Skin of body (tissue), 1 donor: ENCODE measurements at regions not wholly inside any gene's neighbourhood (a gene's known extent, or its start where the extent isn't known, plus 50 kb on each side); places are given as distances from the start of the nearest gene placed in this dataset.
A peak's percentile ranks its signal among the peaks of the same experiment; 100 is the strongest.

ENCODE experiments used
- DNase-seq: peaks from one replicate; lab custom pipeline; 2025; lab: John Stamatoyannopoulos, UW

- no peak for DNase-seq
Measured at GRCh38 chr1:218867066-218867465, 306.6 kb upstream of the LYPLAL1 start.

GRCh38 chr1:218867941-218868626, 305.6 kb upstream of the LYPLAL1 start:
- no peak for DNase-seq

GRCh38 chr1:218869276-218869675, 304.4 kb upstream of the LYPLAL1 start:
- no peak for DNase-seq

- no peak for DNase-seq
Measured at GRCh38 chr1:218872026-218872425, 301.7 kb upstream of the LYPLAL1 start.

- no peak for DNase-seq
Measured at GRCh38 chr1:218872928-218873327, 300.8 kb upstream of the LYPLAL1 start.

GRCh38 chr1:218874313-218874712, 299.4 kb upstream of the LYPLAL1 start:
- no peak for DNase-seq

- no peak for DNase-seq
Measured at GRCh38 chr1:218874801-218875400, 298.8 kb upstream of the LYPLAL1 start.

GRCh38 chr1:218878369-218878768, 295.3 kb upstream of the LYPLAL1 start:
- no peak for DNase-seq

GRCh38 chr1:218880484-218881060, 293.1 kb upstream of the LYPLAL1 start:
- no peak for DNase-seq

- no peak for DNase-seq
Measured at GRCh38 chr1:218882454-218882853, 291.2 kb upstream of the LYPLAL1 start.

GRCh38 chr1:218886101-218886871, 287.4 kb upstream of the LYPLAL1 start:
- peak; percentile 72 for DNase-seq

GRCh38 chr1:218887141-218887925, 286.3 kb upstream of the LYPLAL1 start:
- DNase-seq, result no peak

GRCh38 chr1:218890451-218890850, 283.2 kb upstream of the LYPLAL1 start:
- no peak for DNase-seq

- DNase-seq, result no peak
Measured at GRCh38 chr1:218891577-218891976, 282.1 kb upstream of the LYPLAL1 start.

GRCh38 chr1:218895064-218895587, 278.6 kb upstream of the LYPLAL1 start:
- DNase-seq, result no peak

GRCh38 chr1:218896202-218896601, 277.5 kb upstream of the LYPLAL1 start:
- DNase-seq, result no peak

GRCh38 chr1:218898921-218899320, 274.8 kb upstream of the LYPLAL1 start:
- no peak for DNase-seq

GRCh38 chr1:218900615-218901014, 273.1 kb upstream of the LYPLAL1 start:
- no peak for DNase-seq

- no peak for DNase-seq
Measured at GRCh38 chr1:218904416-218904815, 269.3 kb upstream of the LYPLAL1 start.

- no peak for DNase-seq
Measured at GRCh38 chr1:218916720-218917119, 257.0 kb upstream of the LYPLAL1 start.

- no peak for DNase-seq
Measured at GRCh38 chr1:218917656-218918055, 256.0 kb upstream of the LYPLAL1 start.
